PFSK-1 (cell line): ENCODE measurements at regions not wholly inside any gene's neighbourhood (a gene's known extent, or its start where the extent isn't known, plus 50 kb on each side); places are given as distances from the start of the nearest gene placed in this dataset.

Experiments used
- FOXP2 ChIP-seq: optimal IDR thresholded peaks from 2 replicates; pipeline ENCODE3; 2011; ENCODE audit warnings: borderline replicate concordance, control low read depth, inconsistent platforms; ENCODE audit not compliant: insufficient read depth; ENCODE audit errors: extremely low read length, extremely low read depth
- POLR2AphosphoS5 ChIP-seq: IDR thresholded peaks from 2 replicates; pipeline ENCODE4 v1.6.1; 2012; ENCODE audit warnings: low read depth, mild to moderate bottlenecking, control low read depth, low read length, moderate library complexity
- SIN3A ChIP-seq: IDR thresholded peaks from 2 replicates; pipeline ENCODE4 v1.6.1; 2012; ENCODE audit warnings: mild to moderate bottlenecking, low read length, moderate library complexity, borderline replicate concordance; ENCODE audit not compliant: insufficient read depth
- TAF1 ChIP-seq: IDR thresholded peaks from 2 replicates; pipeline ENCODE4 v1.6.1; 2012; ENCODE audit warnings: low read length, control low read depth, borderline replicate concordance; ENCODE audit not compliant: insufficient read depth
- TF ChIP-seq, protein P1 (sequence below), 2 experiments: IDR thresholded peaks; 2 replicates each; pipeline versions ENCODE4 v1.6.1 to v1.8.0; 2011 to 2012; ENCODE audit warnings: low read depth in 2 of 2, low read length in 2 of 2, control low read depth in 1 of 2, inconsistent platforms in 1 of 2, mild to moderate bottlenecking in 1 of 2, moderate library complexity in 1 of 2; ENCODE audit not compliant: insufficient read depth in 1 of 2

DNA sequence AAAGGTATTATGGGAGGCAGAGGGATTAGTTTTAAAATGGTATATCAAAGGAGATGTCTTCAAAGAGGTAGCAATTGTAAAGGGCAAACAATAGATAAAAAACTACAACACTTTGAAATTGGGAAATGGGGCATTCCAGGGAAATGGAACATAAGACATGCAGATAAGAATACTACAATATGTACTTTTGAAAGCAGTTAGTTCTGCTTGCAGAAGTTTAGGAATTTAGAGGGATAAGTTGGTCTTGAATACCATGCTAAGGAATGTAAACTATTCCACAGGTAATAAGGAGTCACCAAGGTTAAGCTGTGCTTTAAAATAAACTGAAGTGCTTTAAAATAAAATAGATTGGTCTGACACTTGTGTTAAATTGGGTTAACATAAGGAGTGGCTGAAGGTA lies 571.7 kb upstream of the ACVR2A start:
- TF ChIP-seq POLR2AphosphoS5 (no peak), SIN3A (no peak), TAF1 (no peak), FOXP2 (no peak)
- TF ChIP-seq, protein P1, sequence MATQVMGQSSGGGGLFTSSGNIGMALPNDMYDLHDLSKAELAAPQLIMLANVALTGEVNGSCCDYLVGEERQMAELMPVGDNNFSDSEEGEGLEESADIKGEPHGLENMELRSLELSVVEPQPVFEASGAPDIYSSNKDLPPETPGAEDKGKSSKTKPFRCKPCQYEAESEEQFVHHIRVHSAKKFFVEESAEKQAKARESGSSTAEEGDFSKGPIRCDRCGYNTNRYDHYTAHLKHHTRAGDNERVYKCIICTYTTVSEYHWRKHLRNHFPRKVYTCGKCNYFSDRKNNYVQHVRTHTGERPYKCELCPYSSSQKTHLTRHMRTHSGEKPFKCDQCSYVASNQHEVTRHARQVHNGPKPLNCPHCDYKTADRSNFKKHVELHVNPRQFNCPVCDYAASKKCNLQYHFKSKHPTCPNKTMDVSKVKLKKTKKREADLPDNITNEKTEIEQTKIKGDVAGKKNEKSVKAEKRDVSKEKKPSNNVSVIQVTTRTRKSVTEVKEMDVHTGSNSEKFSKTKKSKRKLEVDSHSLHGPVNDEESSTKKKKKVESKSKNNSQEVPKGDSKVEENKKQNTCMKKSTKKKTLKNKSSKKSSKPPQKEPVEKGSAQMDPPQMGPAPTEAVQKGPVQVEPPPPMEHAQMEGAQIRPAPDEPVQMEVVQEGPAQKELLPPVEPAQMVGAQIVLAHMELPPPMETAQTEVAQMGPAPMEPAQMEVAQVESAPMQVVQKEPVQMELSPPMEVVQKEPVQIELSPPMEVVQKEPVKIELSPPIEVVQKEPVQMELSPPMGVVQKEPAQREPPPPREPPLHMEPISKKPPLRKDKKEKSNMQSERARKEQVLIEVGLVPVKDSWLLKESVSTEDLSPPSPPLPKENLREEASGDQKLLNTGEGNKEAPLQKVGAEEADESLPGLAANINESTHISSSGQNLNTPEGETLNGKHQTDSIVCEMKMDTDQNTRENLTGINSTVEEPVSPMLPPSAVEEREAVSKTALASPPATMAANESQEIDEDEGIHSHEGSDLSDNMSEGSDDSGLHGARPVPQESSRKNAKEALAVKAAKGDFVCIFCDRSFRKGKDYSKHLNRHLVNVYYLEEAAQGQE (IDR thresholded peaks at IDR 0.05; ENCODE audit: insufficient read depth in 1 of 2, low read depth in 2 of 2, low read length in 2 of 2) = no peak

GRCh38 chr2:147260241-147260640 lies 584.6 kb upstream of the ACVR2A start:
- TF ChIP-seq POLR2AphosphoS5 (no peak), TAF1 (no peak), FOXP2 (no peak), SIN3A (no peak)
- TF ChIP-seq, protein P1 (IDR thresholded peaks at IDR 0.05; ENCODE audit: insufficient read depth in 1 of 2, low read depth in 2 of 2, low read length in 2 of 2) = no peak

DNA sequence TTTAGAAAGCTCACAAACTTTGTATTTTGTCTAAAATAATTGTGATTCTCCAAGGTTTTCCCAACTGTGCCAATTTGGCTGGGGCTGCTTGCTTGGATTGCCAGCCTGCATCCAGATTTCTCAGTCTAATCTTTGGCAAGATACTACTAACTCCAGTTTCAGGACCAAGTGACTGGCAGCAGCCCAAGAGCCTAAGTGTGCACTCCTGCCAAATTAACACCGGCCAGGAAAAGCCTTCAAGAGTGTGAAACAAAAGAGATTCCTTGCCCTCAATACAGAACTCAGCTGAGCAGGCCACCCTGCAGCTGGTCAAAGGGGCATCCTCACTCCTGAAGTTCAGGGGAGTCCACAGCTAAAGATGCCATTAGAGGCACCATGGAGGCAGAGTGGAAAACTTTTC lies 589.0 kb upstream of the ACVR2A start:
- TF ChIP-seq POLR2AphosphoS5 (no peak), TAF1 (no peak), SIN3A (no peak)
- TF ChIP-seq, protein P1 (IDR thresholded peaks at IDR 0.05; ENCODE audit: insufficient read depth in 1 of 2, low read depth in 2 of 2, low read length in 2 of 2) = no peak

DNA sequence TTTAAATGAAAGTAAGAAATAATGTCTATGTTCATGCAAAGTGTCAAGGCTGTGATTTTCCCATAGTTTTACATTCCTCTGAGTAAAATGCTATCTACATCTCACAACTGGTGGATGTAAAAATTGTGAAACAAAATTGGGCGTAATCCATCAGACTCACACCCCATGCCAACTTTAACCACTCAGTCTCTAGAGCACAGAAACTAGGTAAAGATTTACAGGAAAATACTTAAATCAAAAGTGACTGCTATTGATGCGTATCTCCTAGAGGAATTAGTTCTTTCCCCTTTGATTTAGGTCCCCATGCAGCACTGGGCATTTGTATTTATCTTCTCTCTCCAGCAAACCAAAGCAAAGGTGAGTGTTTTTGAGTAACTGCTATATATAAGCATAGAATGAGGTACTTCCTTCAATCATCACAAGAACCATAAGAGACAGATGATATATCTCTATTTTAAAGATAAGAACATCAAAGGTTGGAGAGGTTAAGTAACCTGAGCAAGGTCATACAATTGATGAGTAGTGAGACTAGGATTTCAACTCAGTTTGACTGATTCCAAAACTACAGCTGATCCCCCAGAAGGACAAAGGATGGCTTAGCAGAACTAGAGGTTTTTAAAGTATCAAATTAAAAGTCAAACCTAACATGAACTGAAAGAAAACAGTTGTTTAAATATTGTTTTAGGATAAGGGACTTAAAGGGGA lies 594.0 kb upstream of the ACVR2A start:
- TF ChIP-seq, protein P1 (IDR thresholded peaks at IDR 0.05; ENCODE audit: insufficient read depth in 1 of 2, low read depth in 2 of 2, low read length in 2 of 2) = no peak
- no peak for TF ChIP-seq FOXP2
- no peak for TF ChIP-seq SIN3A
- no peak for TF ChIP-seq TAF1

- no peak for TF ChIP-seq SIN3A
- no peak for TF ChIP-seq TAF1
- TF ChIP-seq, protein P1 (IDR thresholded peaks at IDR 0.05; ENCODE audit: insufficient read depth in 1 of 2, low read depth in 2 of 2, low read length in 2 of 2) = no peak
Measured at GRCh38 chr2:147247749-147248148, 597.1 kb upstream of the ACVR2A start.
